ENCODE measurements at regions not wholly inside any gene's neighbourhood (a gene's known extent, or its start where the extent isn't known, plus 50 kb on each side); places are given as distances from the start of the nearest gene placed in this dataset.
"Not testable (repeated sequence)": the region's sequence is repeated elsewhere in the genome, so short reads cannot be mapped to it uniquely, and the experiment has no call there.

DNA sequence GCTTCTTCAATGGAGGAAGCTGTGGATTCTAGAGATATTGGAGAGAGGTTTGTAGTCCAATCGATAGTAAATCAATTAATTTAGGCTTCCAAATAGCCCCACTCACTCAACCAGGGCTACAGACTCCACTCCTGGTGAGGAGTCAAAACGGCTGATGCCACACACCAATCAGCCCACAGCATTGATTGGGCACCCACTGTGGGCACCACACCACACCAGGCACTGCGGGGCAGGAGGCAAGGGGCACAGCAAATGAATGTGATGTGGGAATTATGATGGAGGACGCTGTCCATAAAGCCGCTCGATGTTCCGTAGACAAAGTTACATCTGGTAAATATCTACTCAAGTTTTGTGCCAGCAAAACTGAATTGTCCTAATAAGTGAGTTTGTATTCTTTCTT is 547.3 kb upstream of the CADM1 start:
- intact Hi-C loops (cut with DNase I), result no loop called here
- Histone ChIP-seq H3K27me3 (ENCODE audit: control insufficient read depth, insufficient read depth) (no peaks in the 10 kb centered on the region), H3K4me3 (ENCODE audit: low read length) (no peak overlapping the region), H3K27ac (ENCODE audit: low read length) (no peak overlapping the region), H3K9me3 (ENCODE audit: control insufficient read depth, low read length) (no peaks in the 10 kb centered on the region), H3K4me1 (ENCODE audit: control insufficient read depth, insufficient read depth, low read length) (no peaks in the 10 kb centered on the region)
- DNase-seq, result no peak
- 90% methylated on average over 7 of the region's 7 CpGs for WGBS
- no peak for ATAC-seq

GRCh38 chr11:116049383-116049782 is 545.2 kb upstream of the CADM1 start:
- Histone ChIP-seq H3K4me1 (ENCODE audit: control insufficient read depth, insufficient read depth, low read length) (no peaks in the 10 kb centered on the region), H3K4me3 (ENCODE audit: low read length) (no peak overlapping the region), H3K9me3 (ENCODE audit: control insufficient read depth, low read length) (no peaks in the 10 kb centered on the region), H3K27ac (ENCODE audit: low read length) (no peak overlapping the region), H3K27me3 (ENCODE audit: control insufficient read depth, insufficient read depth) (no peaks in the 10 kb centered on the region)
- 36% methylated on average over 1 of the region's 1 CpG for WGBS
- no peak for DNase-seq
- intact Hi-C loops (cut with DNase I), result no loop called here
- ATAC-seq, result no peak

- no peaks in the 10 kb centered on the region for H3K9me3 ChIP-seq (ENCODE audit: control insufficient read depth, low read length)
- 90% methylated on average over 6 of the region's 6 CpGs for WGBS
- DNase-seq (no peak), ATAC-seq (no peak)
- no peak overlapping the region for H3K27ac ChIP-seq (ENCODE audit: low read length)
- H3K27me3 ChIP-seq (ENCODE audit: control insufficient read depth, insufficient read depth), result no peaks in the 10 kb centered on the region
- H3K4me1 ChIP-seq (ENCODE audit: control insufficient read depth, insufficient read depth, low read length), result no peaks in the 10 kb centered on the region
- intact Hi-C loops (cut with DNase I), result no loop called here
- no peak overlapping the region for H3K4me3 ChIP-seq (ENCODE audit: low read length)
These were observed 541.9 kb upstream of the CADM1 start for GRCh38 chr11:116046127-116046526.

- 46% methylated on average over 10 of the region's 10 CpGs for WGBS
- no peak overlapping the region for H3K4me3 ChIP-seq (ENCODE audit: low read length)
- DNase-seq (no peak), ATAC-seq (no peak)
- H3K9me3 ChIP-seq (ENCODE audit: control insufficient read depth, low read length), result no peaks in the 10 kb centered on the region
- no peaks in the 10 kb centered on the region for H3K4me1 ChIP-seq (ENCODE audit: control insufficient read depth, insufficient read depth, low read length)
- no peaks in the 10 kb centered on the region for H3K27me3 ChIP-seq (ENCODE audit: control insufficient read depth, insufficient read depth)
- intact Hi-C loops (cut with DNase I), result no loop called here
- H3K27ac ChIP-seq (ENCODE audit: low read length), result no peak overlapping the region
These were observed 540.7 kb upstream of the CADM1 start for GRCh38 chr11:116044941-116045340.

DNA sequence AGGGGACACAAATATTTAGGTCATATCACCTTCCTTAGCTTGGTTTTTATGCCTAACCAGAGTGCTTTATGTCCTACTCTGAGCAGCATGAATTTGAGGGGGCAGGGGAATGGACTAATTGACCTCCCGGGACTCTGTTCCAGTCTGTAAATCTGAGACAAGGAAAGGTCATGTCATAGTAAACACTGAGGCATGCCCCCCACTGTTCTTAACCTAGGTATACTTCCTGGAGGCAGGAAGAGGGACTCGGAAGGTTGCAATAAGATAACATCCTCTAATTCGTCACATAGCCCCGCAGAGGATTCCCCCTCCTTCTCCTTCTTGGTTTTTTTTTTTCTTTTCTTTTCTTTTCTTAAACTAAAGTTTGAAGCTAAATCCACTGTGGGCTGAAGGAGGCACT is 540.3 kb upstream of the CADM1 start:
- WGBS, result 39% methylated on average over 4 of the region's 4 CpGs
- DNase-seq (no peak), ATAC-seq (no peak)
- H3K27me3 ChIP-seq (ENCODE audit: control insufficient read depth, insufficient read depth), result no peaks in the 10 kb centered on the region
- no peaks in the 10 kb centered on the region for H3K9me3 ChIP-seq (ENCODE audit: control insufficient read depth, low read length)
- intact Hi-C loops (cut with DNase I), result no loop called here
- no peaks in the 10 kb centered on the region for H3K4me1 ChIP-seq (ENCODE audit: control insufficient read depth, insufficient read depth, low read length)
- H3K4me3 ChIP-seq (ENCODE audit: low read length), result no peak overlapping the region
- no peak overlapping the region for H3K27ac ChIP-seq (ENCODE audit: low read length)

DNA sequence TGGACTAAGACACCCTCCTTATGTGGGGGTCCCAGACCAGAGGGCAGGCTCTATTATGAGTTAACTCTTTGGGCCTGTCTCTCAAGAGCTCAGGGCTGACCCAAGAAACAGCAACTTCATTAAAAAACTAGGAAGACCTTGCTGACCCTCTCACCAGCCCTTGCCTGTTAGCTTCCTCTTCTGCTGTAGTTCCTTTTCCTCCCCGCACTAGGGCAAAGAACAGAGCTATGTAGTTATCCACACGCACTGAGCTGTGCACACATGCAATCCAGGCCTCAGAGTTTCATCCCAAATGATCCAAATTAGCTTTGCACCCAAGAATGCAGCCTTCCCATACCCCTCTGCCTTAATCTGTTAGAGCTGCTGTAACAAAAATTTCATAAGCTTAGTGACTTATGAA is 539.6 kb upstream of the CADM1 start:
- intact Hi-C loops (cut with DNase I), result no loop called here
- Histone ChIP-seq H3K27ac (ENCODE audit: low read length) (no peak overlapping the region), H3K4me3 (ENCODE audit: low read length) (no peak overlapping the region), H3K9me3 (ENCODE audit: control insufficient read depth, low read length) (no peaks in the 10 kb centered on the region), H3K27me3 (ENCODE audit: control insufficient read depth, insufficient read depth) (no peaks in the 10 kb centered on the region), H3K4me1 (ENCODE audit: control insufficient read depth, insufficient read depth, low read length) (no peaks in the 10 kb centered on the region)
- DNase-seq (no peak), ATAC-seq (no peak)
- 66% methylated on average over 2 of the region's 2 CpGs for WGBS

- H3K9me3 ChIP-seq (ENCODE audit: control insufficient read depth, low read length); H3K27ac ChIP-seq (ENCODE audit: low read length); ATAC-seq; H3K27me3 ChIP-seq (ENCODE audit: control insufficient read depth, insufficient read depth); H3K4me1 ChIP-seq (ENCODE audit: control insufficient read depth, insufficient read depth, low read length); intact Hi-C loops (cut with DNase I); DNase-seq; H3K4me3 ChIP-seq (ENCODE audit: low read length): not testable (repeated sequence)
- WGBS, result 90% methylated on average over 6 of the region's 6 CpGs
These were observed 538.8 kb upstream of the CADM1 start for GRCh38 chr11:116043059-116043458.

DNA sequence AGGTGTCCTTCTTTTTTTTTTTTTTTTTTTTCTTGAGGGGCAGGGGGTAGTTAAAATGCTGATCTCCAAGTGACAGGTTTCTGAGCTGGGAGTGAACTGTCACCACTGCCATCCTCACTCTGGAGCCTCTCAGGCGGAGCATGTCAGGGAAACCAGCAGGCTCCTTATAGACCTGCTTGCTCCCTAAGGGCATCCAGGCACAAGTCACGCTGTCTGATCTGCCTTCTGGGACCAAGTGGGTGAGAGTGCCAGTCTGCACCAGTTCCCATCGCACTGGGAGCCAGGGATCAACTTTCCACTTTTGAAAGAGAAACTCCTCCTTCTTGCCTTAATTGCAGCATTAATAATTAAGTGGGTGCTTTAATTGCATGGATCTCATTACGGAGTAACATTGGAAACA is 537.9 kb upstream of the CADM1 start:
- WGBS, result 85% methylated on average over 4 of the region's 4 CpGs
- ATAC-seq, result no peak
- intact Hi-C loops (cut with DNase I), result no loop called here

GRCh38 chr11:116037861-116038260 is 533.6 kb upstream of the CADM1 start:
- Histone ChIP-seq H3K9me3 (ENCODE audit: control insufficient read depth, low read length) (no peaks in the 10 kb centered on the region), H3K27ac (ENCODE audit: low read length) (no peak overlapping the region), H3K27me3 (ENCODE audit: control insufficient read depth, insufficient read depth) (no peaks in the 10 kb centered on the region), H3K4me1 (ENCODE audit: control insufficient read depth, insufficient read depth, low read length) (no peaks in the 10 kb centered on the region), H3K4me3 (ENCODE audit: low read length) (no peak overlapping the region)
- WGBS, result 60% methylated on average over 2 of the region's 2 CpGs
- intact Hi-C loops (cut with DNase I), result no loop called here
- ATAC-seq (no peak), DNase-seq (no peak)

More for the DNA sequence above, 537.9 kb upstream of the CADM1 start:
- Histone ChIP-seq H3K9me3 (ENCODE audit: control insufficient read depth, low read length) (no peaks in the 10 kb centered on the region), H3K4me1 (ENCODE audit: control insufficient read depth, insufficient read depth, low read length) (no peaks in the 10 kb centered on the region), H3K27me3 (ENCODE audit: control insufficient read depth, insufficient read depth) (no peaks in the 10 kb centered on the region), H3K4me3 (ENCODE audit: low read length) (no peak overlapping the region), H3K27ac (ENCODE audit: low read length) (no peak overlapping the region)
- no peak for DNase-seq

DNA sequence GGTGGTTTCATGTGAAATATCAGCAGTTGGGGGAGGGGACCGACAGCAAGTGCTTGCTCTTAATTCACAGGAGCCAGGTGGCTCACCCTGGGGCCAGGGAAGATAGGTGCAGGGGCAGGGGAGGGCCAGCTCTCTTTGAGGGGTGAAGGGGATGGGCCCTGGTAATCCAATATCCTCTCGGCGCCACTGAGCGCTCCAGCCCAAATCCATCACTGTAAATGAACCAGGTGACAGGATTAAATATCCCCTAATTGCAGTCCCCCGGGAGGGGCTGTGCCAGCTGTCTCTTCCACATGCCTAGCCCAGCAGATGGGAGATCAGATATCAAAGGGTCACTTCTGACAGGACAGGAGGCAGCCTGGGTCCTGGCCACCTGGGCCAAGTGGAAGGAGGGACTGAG is 531.8 kb upstream of the CADM1 start:
- Histone ChIP-seq H3K27me3 (ENCODE audit: control insufficient read depth, insufficient read depth) (no peaks in the 10 kb centered on the region), H3K9me3 (ENCODE audit: control insufficient read depth, low read length) (no peaks in the 10 kb centered on the region), H3K27ac (ENCODE audit: low read length) (no peak overlapping the region), H3K4me3 (ENCODE audit: low read length) (no peak overlapping the region), H3K4me1 (ENCODE audit: control insufficient read depth, insufficient read depth, low read length) (no peaks in the 10 kb centered on the region)
- 57% methylated on average over 5 of the region's 5 CpGs for WGBS
- no peak for DNase-seq
- ATAC-seq, result no peak
- intact Hi-C loops (cut with DNase I), result no loop called here

- H3K27ac ChIP-seq (ENCODE audit: low read length), result no peak overlapping the region
- no peaks in the 10 kb centered on the region for H3K9me3 ChIP-seq (ENCODE audit: control insufficient read depth, low read length)
- WGBS, result 34% methylated on average over 8 of the region's 8 CpGs
- ATAC-seq (no peak), DNase-seq (no peak)
- no peaks in the 10 kb centered on the region for H3K27me3 ChIP-seq (ENCODE audit: control insufficient read depth, insufficient read depth)
- H3K4me3 ChIP-seq (ENCODE audit: low read length), result no peak overlapping the region
- no peaks in the 10 kb centered on the region for H3K4me1 ChIP-seq (ENCODE audit: control insufficient read depth, insufficient read depth, low read length)
- intact Hi-C loops (cut with DNase I), result no loop called here
These were observed 529.8 kb upstream of the CADM1 start for GRCh38 chr11:116033931-116034553.

GRCh38 chr11:116030697-116031331 is 526.6 kb upstream of the CADM1 start:
- WGBS, result 85% methylated on average over 4 of the region's 4 CpGs
- H3K27ac ChIP-seq (ENCODE audit: low read length), result no peak overlapping the region
- no peaks in the 10 kb centered on the region for H3K4me1 ChIP-seq (ENCODE audit: control insufficient read depth, insufficient read depth, low read length)
- H3K27me3 ChIP-seq (ENCODE audit: control insufficient read depth, insufficient read depth), result no peaks in the 10 kb centered on the region
- intact Hi-C loops (cut with DNase I), result no loop called here
- ATAC-seq, result no peak
- no peak overlapping the region for H3K4me3 ChIP-seq (ENCODE audit: low read length)
- no peak for DNase-seq
- no peaks in the 10 kb centered on the region for H3K9me3 ChIP-seq (ENCODE audit: control insufficient read depth, low read length)

Data from right cardiac atrium (tissue), 5 donors.